ENCODE measurements at regions not wholly inside any gene's neighbourhood (a gene's known extent, or its start where the extent isn't known, plus 50 kb on each side); places are given as distances from the start of the nearest gene placed in this dataset.

DNA sequence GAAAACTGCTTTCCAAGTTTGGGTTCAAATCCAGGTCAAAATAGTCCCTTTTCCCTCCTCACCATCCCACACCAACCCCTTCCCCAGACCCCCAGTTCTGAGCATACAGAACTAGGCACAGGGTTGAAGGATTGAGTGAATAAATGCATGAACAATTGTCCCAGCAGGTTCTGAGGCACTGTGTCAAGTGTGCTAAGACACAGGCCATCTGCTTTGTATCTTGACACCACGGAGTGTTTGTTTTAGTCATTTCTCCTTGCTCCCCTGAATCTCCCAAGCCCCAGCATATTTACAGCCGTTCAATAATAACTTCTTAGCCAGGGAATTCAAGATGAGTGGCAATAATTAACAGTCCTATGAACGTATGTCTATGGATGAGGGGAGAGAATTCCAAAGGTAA lies 102.8 kb upstream of the JARID2 start:
- no peak overlapping the region for H2AFZ ChIP-seq
- no peak overlapping the region for H3K4me3 ChIP-seq
- no peaks in the 10 kb centered on the region for H4K20me1 ChIP-seq (replicated peaks; ENCODE audit: insufficient read depth)
- no peak for ATAC-seq
- Mint-ChIP-seq H3K4me1 (no peaks in the 10 kb centered on the region), H3K27me3 (ENCODE audit: insufficient read depth, low read depth, poor library complexity) (peaks cover 7% of the 10 kb centered on the region), H3K9me3 (no peaks in the 10 kb centered on the region), H3K4me3 (no peak overlapping the region), H3K27ac (no peak overlapping the region), H3K36me3 (ENCODE audit: low read depth) (no peaks in the 10 kb centered on the region)
- H3K79me2 ChIP-seq (replicated peaks; ENCODE audit: insufficient read depth): no peaks in the 10 kb centered on the region
- no peaks in the 10 kb centered on the region for H3K36me3 ChIP-seq (ENCODE audit: insufficient read depth)
- H3K4me1 ChIP-seq (ENCODE audit: insufficient read depth): no peaks in the 10 kb centered on the region
- no peak for DNase-seq (ENCODE audit: low spot score)
- H3K27me3 ChIP-seq (ENCODE audit: insufficient read depth): no peaks in the 10 kb centered on the region
- no peaks in the 10 kb centered on the region; the same call in 1 of the 2 replicates for H3F3A ChIP-seq (replicated peaks; ENCODE audit: low read depth)
- TF ChIP-seq, protein P1, sequence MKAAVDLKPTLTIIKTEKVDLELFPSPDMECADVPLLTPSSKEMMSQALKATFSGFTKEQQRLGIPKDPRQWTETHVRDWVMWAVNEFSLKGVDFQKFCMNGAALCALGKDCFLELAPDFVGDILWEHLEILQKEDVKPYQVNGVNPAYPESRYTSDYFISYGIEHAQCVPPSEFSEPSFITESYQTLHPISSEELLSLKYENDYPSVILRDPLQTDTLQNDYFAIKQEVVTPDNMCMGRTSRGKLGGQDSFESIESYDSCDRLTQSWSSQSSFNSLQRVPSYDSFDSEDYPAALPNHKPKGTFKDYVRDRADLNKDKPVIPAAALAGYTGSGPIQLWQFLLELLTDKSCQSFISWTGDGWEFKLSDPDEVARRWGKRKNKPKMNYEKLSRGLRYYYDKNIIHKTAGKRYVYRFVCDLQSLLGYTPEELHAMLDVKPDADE (IDR thresholded peaks at IDR 0.05): no peak
- TF ChIP-seq ZNF331 (CRISPR knock-in tag; IDR thresholded peaks at IDR 0.05; ENCODE audit: low read depth) (no peak), CREB1 (CRISPR knock-in tag; IDR thresholded peaks at IDR 0.05; ENCODE audit: low read depth) (no peak), JUNB (IDR thresholded peaks at IDR 0.05; ENCODE audit: unreplicated experiment) (no peak), NANOG (IDR thresholded peaks at IDR 0.05; ENCODE audit: borderline replicate concordance) (no peak), ZNF114 (CRISPR knock-in tag; IDR thresholded peaks at IDR 0.05) (no peak), STAT1 (IDR thresholded peaks at IDR 0.05; ENCODE audit: unreplicated experiment) (no peak), EZH2phosphoT487 (IDR thresholded peaks at IDR 0.05; ENCODE audit: unreplicated experiment) (no peak), EZH2 (IDR thresholded peaks at IDR 0.05; ENCODE audit: low read depth, unreplicated experiment) (no peak), POLR2AphosphoS5 (IDR thresholded peaks at IDR 0.05; ENCODE audit: low read depth) (no peak)
- TF ChIP-seq, protein P2, sequence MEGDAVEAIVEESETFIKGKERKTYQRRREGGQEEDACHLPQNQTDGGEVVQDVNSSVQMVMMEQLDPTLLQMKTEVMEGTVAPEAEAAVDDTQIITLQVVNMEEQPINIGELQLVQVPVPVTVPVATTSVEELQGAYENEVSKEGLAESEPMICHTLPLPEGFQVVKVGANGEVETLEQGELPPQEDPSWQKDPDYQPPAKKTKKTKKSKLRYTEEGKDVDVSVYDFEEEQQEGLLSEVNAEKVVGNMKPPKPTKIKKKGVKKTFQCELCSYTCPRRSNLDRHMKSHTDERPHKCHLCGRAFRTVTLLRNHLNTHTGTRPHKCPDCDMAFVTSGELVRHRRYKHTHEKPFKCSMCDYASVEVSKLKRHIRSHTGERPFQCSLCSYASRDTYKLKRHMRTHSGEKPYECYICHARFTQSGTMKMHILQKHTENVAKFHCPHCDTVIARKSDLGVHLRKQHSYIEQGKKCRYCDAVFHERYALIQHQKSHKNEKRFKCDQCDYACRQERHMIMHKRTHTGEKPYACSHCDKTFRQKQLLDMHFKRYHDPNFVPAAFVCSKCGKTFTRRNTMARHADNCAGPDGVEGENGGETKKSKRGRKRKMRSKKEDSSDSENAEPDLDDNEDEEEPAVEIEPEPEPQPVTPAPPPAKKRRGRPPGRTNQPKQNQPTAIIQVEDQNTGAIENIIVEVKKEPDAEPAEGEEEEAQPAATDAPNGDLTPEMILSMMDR (conservative IDR thresholded peaks at IDR 0.05; ENCODE audit: low read depth in 2 of 2): no peak
- TF ChIP-seq, protein P3, sequence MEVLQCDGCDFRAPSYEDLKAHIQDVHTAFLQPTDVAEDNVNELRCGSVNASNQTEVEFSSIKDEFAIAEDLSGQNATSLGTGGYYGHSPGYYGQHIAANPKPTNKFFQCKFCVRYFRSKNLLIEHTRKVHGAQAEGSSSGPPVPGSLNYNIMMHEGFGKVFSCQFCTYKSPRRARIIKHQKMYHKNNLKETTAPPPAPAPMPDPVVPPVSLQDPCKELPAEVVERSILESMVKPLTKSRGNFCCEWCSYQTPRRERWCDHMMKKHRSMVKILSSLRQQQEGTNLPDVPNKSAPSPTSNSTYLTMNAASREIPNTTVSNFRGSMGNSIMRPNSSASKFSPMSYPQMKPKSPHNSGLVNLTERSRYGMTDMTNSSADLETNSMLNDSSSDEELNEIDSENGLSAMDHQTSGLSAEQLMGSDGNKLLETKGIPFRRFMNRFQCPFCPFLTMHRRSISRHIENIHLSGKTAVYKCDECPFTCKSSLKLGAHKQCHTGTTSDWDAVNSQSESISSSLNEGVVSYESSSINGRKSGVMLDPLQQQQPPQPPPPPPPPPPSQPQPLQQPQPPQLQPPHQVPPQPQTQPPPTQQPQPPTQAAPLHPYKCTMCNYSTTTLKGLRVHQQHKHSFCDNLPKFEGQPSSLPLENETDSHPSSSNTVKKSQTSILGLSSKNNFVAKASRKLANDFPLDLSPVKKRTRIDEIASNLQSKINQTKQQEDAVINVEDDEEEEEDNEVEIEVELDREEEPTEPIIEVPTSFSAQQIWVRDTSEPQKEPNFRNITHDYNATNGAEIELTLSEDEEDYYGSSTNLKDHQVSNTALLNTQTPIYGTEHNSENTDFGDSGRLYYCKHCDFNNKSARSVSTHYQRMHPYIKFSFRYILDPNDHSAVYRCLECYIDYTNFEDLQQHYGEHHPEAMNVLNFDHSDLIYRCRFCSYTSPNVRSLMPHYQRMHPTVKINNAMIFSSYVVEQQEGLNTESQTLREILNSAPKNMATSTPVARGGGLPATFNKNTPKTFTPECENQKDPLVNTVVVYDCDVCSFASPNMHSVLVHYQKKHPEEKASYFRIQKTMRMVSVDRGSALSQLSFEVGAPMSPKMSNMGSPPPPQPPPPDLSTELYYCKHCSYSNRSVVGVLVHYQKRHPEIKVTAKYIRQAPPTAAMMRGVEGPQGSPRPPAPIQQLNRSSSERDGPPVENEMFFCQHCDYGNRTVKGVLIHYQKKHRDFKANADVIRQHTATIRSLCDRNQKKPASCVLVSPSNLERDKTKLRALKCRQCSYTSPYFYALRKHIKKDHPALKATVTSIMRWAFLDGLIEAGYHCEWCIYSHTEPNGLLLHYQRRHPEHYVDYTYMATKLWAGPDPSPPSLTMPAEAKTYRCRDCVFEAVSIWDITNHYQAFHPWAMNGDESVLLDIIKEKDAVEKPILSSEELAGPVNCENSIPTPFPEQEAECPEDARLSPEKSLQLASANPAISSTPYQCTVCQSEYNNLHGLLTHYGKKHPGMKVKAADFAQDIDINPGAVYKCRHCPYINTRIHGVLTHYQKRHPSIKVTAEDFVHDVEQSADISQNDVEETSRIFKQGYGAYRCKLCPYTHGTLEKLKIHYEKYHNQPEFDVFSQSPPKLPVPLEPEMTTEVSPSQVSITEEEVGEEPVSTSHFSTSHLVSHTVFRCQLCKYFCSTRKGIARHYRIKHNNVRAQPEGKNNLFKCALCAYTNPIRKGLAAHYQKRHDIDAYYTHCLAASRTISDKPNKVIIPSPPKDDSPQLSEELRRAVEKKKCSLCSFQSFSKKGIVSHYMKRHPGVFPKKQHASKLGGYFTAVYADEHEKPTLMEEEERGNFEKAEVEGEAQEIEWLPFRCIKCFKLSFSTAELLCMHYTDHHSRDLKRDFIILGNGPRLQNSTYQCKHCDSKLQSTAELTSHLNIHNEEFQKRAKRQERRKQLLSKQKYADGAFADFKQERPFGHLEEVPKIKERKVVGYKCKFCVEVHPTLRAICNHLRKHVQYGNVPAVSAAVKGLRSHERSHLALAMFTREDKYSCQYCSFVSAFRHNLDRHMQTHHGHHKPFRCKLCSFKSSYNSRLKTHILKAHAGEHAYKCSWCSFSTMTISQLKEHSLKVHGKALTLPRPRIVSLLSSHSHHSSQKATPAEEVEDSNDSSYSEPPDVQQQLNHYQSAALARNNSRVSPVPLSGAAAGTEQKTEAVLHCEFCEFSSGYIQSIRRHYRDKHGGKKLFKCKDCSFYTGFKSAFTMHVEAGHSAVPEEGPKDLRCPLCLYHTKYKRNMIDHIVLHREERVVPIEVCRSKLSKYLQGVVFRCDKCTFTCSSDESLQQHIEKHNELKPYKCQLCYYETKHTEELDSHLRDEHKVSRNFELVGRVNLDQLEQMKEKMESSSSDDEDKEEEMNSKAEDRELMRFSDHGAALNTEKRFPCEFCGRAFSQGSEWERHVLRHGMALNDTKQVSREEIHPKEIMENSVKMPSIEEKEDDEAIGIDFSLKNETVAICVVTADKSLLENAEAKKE (CRISPR knock-in tag; IDR thresholded peaks at IDR 0.05): no peak
- TF ChIP-seq, protein P4, sequence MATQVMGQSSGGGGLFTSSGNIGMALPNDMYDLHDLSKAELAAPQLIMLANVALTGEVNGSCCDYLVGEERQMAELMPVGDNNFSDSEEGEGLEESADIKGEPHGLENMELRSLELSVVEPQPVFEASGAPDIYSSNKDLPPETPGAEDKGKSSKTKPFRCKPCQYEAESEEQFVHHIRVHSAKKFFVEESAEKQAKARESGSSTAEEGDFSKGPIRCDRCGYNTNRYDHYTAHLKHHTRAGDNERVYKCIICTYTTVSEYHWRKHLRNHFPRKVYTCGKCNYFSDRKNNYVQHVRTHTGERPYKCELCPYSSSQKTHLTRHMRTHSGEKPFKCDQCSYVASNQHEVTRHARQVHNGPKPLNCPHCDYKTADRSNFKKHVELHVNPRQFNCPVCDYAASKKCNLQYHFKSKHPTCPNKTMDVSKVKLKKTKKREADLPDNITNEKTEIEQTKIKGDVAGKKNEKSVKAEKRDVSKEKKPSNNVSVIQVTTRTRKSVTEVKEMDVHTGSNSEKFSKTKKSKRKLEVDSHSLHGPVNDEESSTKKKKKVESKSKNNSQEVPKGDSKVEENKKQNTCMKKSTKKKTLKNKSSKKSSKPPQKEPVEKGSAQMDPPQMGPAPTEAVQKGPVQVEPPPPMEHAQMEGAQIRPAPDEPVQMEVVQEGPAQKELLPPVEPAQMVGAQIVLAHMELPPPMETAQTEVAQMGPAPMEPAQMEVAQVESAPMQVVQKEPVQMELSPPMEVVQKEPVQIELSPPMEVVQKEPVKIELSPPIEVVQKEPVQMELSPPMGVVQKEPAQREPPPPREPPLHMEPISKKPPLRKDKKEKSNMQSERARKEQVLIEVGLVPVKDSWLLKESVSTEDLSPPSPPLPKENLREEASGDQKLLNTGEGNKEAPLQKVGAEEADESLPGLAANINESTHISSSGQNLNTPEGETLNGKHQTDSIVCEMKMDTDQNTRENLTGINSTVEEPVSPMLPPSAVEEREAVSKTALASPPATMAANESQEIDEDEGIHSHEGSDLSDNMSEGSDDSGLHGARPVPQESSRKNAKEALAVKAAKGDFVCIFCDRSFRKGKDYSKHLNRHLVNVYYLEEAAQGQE (IDR thresholded peaks at IDR 0.05; ENCODE audit: unreplicated experiment): no peak
- no peak overlapping the region for H3K4me2 ChIP-seq
- no peaks in the 10 kb centered on the region for H3K9me2 ChIP-seq (ENCODE audit: insufficient read depth)
- H3K27ac ChIP-seq (ENCODE audit: low read depth): no peak overlapping the region
